ENCODE measurements at regions not wholly inside any gene's neighbourhood (a gene's known extent, or its start where the extent isn't known, plus 50 kb on each side); places are given as distances from the start of the nearest gene placed in this dataset.

GRCh38 chr3:173257797-173258196 is 116.8 kb upstream of the SPATA16 start:
- no peak overlapping the region for H3K27ac ChIP-seq (ENCODE audit: low read length)
- no peaks in the 10 kb centered on the region for H3K4me1 ChIP-seq (ENCODE audit: low read length)
- DNase-seq = no peak
- TF ChIP-seq CTCF (IDR thresholded peaks at IDR 0.05; ENCODE audit: low read length) (no peak), EZH2 (optimal IDR thresholded peaks at IDR 0.05; ENCODE audit: low read depth, low read length) (no peak), EZH2phosphoT487 (IDR thresholded peaks at IDR 0.05; ENCODE audit: low read length) (no peak)
- no peaks in the 10 kb centered on the region for H3K36me3 ChIP-seq (replicated peaks; ENCODE audit: insufficient read depth, low read length)
- no peaks in the 10 kb centered on the region for H3K9me3 ChIP-seq (replicated peaks; ENCODE audit: insufficient read depth, low read length)
- no peaks in the 10 kb centered on the region for H4K20me1 ChIP-seq (ENCODE audit: insufficient read depth, low read length)
- no peak overlapping the region for H2AFZ ChIP-seq (ENCODE audit: low read length)
- no peaks in the 10 kb centered on the region for H3K79me2 ChIP-seq (ENCODE audit: low read length)
- no peak overlapping the region for H3K4me3 ChIP-seq (ENCODE audit: low read length)
- no peaks in the 10 kb centered on the region for H3K9me2 ChIP-seq (replicated peaks; ENCODE audit: insufficient read depth, low read length)
- H3K27me3 ChIP-seq (replicated peaks; ENCODE audit: insufficient read depth, low read length) = no peaks in the 10 kb centered on the region
- no peaks in the 10 kb centered on the region for H3F3A ChIP-seq (ENCODE audit: insufficient read depth, low read length)
- no peak overlapping the region for H3K4me2 ChIP-seq (ENCODE audit: low read depth, low read length)
- H3K9ac ChIP-seq (ENCODE audit: low read length) = no peak overlapping the region

GRCh38 chr3:173255555-173255954 is 114.5 kb upstream of the SPATA16 start:
- H3K9me3 ChIP-seq (replicated peaks; ENCODE audit: insufficient read depth, low read length) = no peaks in the 10 kb centered on the region
- no peaks in the 10 kb centered on the region for H3K4me1 ChIP-seq (ENCODE audit: low read length)
- H3K4me2 ChIP-seq (ENCODE audit: low read depth, low read length) = no peak overlapping the region
- H3K79me2 ChIP-seq (ENCODE audit: low read length) = no peaks in the 10 kb centered on the region
- no peaks in the 10 kb centered on the region for H3K9me2 ChIP-seq (replicated peaks; ENCODE audit: insufficient read depth, low read length)
- H3K4me3 ChIP-seq (ENCODE audit: low read length) = no peak overlapping the region
- TF ChIP-seq CTCF (IDR thresholded peaks at IDR 0.05; ENCODE audit: low read length) (no peak), EZH2phosphoT487 (IDR thresholded peaks at IDR 0.05; ENCODE audit: low read length) (no peak), EZH2 (optimal IDR thresholded peaks at IDR 0.05; ENCODE audit: low read depth, low read length) (no peak)
- H3K9ac ChIP-seq (ENCODE audit: low read length) = no peak overlapping the region
- no peaks in the 10 kb centered on the region for H3K27me3 ChIP-seq (replicated peaks; ENCODE audit: insufficient read depth, low read length)
- H3K27ac ChIP-seq (ENCODE audit: low read length) = no peak overlapping the region
- no peaks in the 10 kb centered on the region for H4K20me1 ChIP-seq (ENCODE audit: insufficient read depth, low read length)
- H2AFZ ChIP-seq (ENCODE audit: low read length) = no peak overlapping the region
- H3K36me3 ChIP-seq (replicated peaks; ENCODE audit: insufficient read depth, low read length) = no peaks in the 10 kb centered on the region
- no peaks in the 10 kb centered on the region for H3F3A ChIP-seq (ENCODE audit: insufficient read depth, low read length)
- DNase-seq = no peak

- Histone ChIP-seq H3K36me3 (replicated peaks; ENCODE audit: insufficient read depth, low read length) (no peaks in the 10 kb centered on the region), H3K9me2 (replicated peaks; ENCODE audit: insufficient read depth, low read length) (no peaks in the 10 kb centered on the region), H3K9ac (ENCODE audit: low read length) (no peak overlapping the region), H3K9me3 (replicated peaks; ENCODE audit: insufficient read depth, low read length) (no peaks in the 10 kb centered on the region), H3F3A (ENCODE audit: insufficient read depth, low read length) (no peaks in the 10 kb centered on the region), H3K79me2 (ENCODE audit: low read length) (no peaks in the 10 kb centered on the region), H3K4me3 (ENCODE audit: low read length) (no peak overlapping the region), H3K4me2 (ENCODE audit: low read depth, low read length) (no peak overlapping the region), H3K4me1 (ENCODE audit: low read length) (no peaks in the 10 kb centered on the region), H2AFZ (ENCODE audit: low read length) (no peak overlapping the region), H4K20me1 (ENCODE audit: insufficient read depth, low read length) (no peaks in the 10 kb centered on the region), H3K27ac (ENCODE audit: low read length) (no peak overlapping the region), H3K27me3 (replicated peaks; ENCODE audit: insufficient read depth, low read length) (no peaks in the 10 kb centered on the region)
- TF ChIP-seq CTCF (IDR thresholded peaks at IDR 0.05; ENCODE audit: low read length) = no peak
- TF ChIP-seq EZH2 (optimal IDR thresholded peaks at IDR 0.05; ENCODE audit: low read depth, low read length) = no peak
- TF ChIP-seq EZH2phosphoT487 (IDR thresholded peaks at IDR 0.05; ENCODE audit: low read length) = no peak
- no peak for DNase-seq
Measured at GRCh38 chr3:173253471-173253870, 112.4 kb upstream of the SPATA16 start.
